Stimulated activated CD8-positive, alpha-beta memory T cell treated with anti-CD3 and anti-CD28 coated beads, Interleukin-4, amount 100 ng/mL, for 48 hours (primary cell): ENCODE measurements at regions not wholly inside any gene's neighbourhood (a gene's known extent, or its start where the extent isn't known, plus 50 kb on each side); places are given as distances from the start of the nearest gene placed in this dataset.
A peak's percentile ranks its signal among the peaks of the same experiment; 100 is the strongest.

Experiments used
- DNase-seq: peaks from one replicate; pipeline ENCODE4 v3.0.0-alpha.2; 2020

DNA sequence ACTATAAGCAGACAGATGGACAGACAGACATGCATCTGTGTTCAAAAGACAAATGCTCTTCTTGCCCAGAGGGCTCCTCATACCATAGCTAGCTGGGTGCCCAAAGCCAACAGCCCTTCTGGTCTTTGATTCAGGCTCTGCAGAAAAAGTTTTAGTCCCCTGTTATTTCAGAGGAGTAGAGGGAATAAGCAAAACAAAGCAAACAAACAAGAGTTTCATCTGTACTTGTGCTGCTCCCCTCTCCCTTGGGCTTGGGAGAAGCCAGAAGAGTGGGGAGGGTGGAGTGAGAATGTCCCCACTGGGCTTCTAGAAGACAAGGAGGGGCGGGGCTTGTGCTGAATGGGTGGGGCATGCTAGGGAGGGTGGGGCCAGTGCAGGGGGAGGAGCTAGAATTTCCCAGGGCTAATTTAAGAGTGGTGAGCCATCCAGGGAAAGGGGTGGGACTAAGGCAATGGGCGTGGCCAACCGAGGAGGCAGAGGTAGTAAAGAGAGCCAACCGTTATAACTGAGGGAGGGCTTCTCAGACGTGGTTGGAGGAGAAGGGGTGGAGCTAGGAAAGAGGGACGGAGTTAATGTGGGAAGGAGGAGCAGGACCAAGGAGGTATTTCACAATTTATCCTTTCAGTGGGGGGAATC lies 101.2 kb upstream of the MGMT start:
- peak; percentile 40 for DNase-seq

DNA sequence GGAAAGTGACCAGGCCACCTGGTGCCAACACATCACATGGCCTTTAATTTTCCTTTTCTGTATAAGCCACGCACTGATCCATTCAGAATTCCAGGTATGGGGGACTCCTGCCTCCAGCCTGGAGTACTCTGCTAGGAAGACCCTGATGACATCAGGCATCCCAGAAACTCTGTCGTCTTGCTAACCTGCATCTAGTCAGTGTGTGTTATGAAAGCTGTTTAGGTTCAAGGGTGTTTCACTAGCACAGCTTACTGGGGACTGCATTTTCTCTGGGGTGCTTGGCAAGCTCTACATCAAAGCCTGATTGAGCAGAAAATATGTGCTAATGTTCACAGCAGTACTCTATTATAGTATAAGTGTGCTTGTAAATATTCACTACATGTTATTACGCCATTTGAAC lies 100.6 kb upstream of the MGMT start:
- DNase-seq: no peak

DNA sequence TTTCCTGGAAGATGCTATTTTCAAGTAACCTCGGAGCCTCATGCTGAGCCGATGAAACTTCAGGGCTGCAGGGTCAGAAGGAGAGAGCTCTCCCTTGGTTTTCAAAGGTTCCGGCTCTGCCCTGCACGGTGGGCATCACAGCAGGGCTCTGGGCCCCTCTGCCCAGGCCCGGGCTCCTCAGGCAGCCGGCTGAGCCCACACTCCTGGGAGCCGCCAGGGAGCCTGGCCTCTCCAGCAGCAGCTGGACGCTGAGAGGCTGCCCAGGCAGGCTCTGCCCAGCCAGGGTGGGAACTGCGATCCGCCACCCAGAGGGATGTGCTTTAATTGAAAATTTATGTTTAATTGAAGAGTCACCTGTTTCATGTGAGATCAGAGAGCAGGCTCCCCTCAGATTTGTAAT lies 97.5 kb upstream of the MGMT start:
- DNase-seq: no peak

DNA sequence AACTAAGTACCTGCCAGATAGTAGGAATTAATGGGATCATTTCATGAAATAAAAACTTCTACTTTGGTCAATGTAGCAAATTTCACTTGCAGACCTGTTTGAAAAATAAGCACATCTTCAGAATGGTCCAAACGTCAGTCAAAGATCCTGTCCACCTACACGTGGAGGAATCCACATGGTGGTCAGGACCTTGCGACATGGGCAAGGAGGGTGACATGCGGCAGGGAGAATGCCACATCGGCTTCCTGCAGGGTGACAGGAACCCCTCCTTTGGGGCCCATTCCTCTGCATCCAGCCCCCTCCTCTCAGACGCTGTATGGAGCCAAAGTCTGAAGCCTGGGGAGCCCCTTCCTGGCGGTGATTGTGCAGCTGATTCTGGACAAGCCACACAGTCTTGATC lies 95.5 kb upstream of the MGMT start:
- no peak for DNase-seq

DNA sequence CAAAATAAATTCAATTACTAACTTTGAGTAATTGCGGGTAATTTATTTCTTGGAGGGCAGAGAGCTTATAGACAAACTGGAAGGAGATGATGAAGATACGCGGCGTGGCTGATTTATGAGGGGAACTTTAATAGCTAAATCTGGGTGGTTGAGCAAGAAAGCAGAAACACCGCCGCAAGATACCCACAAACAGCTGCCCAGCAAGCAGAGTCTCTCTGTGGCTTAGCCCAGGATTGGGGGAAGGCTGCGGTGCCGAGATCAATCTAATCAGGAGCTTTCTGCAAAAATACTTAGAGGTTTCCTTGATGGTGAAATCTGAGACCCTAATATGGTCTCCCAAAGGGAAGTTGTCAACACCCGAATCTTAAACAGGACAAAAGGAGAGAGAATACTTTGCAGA lies 94.9 kb upstream of the MGMT start:
- no peak for DNase-seq

DNA sequence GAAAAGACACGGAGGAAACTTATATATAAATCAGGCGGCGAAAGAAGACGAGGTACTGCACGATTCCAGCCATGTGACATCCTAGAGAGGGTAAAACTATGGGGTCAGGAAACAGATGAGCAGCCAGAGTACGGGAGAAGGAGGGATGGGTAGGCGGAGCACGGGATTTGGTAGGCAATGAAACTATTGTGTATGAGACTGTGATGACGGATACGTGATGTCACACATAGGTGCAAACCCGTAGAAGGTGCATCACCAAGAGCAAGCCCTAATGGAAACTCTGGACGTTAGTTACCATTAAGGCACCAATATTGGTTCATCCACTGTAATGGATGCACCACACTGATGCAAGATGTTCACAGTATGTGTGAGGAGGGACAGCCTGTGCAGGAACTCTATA lies 93.8 kb upstream of the MGMT start:
- no peak for DNase-seq

DNA sequence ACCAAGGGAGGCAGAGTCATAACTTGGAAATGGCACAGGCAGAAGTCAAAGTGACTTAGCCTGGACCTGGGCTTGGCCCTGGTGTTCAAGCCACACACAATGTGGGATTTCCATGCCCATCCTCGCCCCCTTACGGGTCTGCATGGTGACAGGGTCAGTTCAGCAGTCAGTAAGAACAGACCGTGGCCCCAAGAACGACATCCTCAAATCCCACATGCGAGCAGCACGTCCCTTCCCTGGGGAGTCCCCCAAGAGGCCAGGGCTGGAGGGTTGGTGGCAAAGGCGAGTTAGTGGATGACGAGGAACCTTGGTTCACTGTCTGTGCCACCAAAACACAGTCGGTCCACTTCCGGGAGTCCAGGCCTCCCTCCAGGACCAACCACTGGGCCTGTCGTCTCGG lies 93.3 kb upstream of the MGMT start:
- DNase-seq: no peak

DNA sequence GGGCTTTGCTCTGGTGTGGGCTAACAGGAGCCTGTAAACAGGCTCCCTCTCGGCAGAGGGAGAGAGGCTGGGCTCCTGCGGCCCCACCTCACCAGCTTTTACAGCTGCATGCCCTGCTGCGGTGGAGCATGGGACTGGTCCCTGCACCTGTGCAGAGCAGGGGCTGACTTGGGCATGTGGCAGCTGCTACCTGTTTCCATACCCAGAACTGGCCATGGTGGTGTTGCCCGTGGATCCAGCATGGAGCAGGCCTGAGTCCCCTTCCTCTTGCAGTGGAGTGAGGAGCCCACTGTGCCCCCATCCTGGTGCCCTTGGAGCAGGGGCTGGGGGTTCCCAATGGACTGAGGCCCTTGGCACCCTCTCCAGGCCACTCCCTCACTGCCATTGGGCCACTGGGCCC lies 91.9 kb upstream of the MGMT start:
- no peak for DNase-seq

DNA sequence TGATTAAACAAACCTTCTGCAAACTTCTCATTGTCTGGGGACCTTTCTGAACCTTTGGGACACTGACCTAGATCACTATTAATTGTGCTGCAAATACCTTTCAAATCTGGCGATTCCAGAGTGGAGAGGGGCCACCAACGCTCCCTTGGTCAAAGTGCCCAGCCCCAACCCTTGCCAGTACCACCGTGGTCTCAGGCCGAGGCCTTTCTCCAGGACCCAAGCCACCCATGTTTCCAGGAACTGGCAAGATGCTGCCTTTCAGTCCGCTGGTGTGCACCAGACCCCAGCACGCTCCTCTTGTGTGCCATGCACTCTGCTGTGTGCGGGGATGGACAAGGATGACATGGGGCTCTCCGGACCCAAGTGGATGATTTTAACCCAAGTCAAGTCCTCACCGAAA lies 91.1 kb upstream of the MGMT start:
- no peak for DNase-seq

DNA sequence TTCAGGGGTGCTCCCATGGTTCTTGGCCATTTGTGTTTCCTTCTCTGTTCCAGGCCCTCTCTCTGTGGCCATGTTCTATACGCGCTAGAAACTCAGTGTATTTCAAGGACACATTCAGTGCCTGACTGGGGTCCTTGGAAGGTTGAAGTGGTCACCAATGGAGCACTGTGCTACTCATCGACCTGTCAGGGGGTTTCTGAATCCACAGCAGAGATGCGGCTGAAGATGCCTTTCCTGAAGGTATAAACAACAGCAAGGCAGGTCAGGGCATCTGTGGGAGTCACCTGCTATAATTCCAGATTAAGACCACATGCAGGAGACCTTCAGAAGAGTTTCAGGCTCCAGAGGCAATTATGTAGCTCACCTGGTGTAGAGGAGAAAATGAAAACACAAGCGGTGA lies 86.8 kb upstream of the MGMT start:
- DNase-seq: no peak

DNA sequence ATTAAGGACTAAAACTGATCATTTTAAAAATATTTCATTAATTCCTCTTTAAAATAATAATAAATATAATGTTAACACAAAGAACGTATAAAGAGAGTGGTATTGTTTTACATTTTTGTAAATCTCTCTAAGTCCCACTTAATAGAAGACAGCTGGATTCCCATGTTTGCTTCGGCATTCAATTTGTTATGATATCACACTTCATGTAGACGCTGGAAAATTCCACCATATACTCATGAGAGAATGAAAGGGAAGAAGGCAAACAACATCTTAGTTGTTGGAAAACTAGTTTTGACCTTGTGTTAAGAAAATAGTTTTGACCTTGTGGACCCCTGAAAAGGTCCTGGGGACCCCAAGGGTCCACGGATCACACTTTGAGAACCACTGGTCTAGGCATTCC lies 85.3 kb upstream of the MGMT start:
- DNase-seq: no peak

DNA sequence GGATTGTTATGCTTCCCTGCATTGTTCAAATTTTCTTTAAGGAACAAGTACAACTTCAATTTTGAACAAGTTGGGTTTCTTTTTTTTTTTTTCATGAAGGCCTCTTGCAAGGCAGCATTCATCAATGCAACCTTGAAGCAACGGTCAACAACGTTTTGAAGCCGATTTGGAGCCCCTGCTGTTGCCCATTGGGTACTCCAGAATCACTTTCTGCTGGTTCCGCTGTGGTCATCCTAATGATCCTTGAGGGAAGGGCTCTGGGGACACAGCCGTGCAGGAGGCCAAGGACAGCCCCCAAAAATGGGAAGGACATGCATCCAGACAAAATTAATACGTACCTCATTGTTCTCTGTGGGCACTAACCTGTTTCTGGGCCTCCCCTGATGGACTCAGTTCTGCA lies 84.6 kb upstream of the MGMT start:
- DNase-seq: no peak

DNA sequence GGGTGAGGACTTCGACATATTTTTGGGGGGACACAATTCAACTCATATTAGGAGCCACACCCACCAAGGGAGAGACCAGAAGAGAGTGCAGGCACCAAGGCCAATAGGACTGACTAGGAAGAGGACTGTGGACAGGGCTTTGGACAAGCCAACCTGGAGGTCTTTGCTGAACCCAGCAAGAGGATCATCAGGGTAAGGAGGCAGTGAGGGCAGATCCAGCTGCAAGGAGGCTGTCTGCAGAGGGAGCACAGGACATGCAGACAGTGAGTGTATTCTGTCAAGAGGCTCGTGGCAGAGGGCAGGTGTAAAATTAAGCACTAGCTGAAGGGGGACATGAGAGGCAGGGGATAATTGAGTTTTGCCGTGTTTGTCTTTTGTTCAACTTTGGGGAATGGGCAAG lies 83.4 kb upstream of the MGMT start:
- DNase-seq: no peak

DNA sequence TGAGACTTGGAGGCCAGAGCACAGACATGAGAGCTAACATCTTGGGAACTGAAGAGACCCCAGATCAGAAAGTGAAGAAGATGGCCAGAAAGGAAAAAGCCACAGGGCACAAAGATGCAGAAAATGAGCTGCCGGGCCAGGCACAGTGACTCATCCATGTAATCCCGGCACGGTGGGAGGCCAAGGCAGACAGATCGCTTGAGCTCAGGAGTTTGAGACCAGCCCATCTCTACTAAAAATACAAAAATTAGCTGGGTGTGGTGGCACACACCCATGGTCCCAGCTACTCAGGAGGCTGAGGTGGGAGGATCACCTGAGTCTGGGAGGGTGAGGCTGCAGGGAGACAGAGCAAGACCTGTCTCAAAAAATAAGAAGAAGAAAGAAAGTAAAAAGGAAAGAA lies 81.4 kb upstream of the MGMT start:
- no peak for DNase-seq

DNA sequence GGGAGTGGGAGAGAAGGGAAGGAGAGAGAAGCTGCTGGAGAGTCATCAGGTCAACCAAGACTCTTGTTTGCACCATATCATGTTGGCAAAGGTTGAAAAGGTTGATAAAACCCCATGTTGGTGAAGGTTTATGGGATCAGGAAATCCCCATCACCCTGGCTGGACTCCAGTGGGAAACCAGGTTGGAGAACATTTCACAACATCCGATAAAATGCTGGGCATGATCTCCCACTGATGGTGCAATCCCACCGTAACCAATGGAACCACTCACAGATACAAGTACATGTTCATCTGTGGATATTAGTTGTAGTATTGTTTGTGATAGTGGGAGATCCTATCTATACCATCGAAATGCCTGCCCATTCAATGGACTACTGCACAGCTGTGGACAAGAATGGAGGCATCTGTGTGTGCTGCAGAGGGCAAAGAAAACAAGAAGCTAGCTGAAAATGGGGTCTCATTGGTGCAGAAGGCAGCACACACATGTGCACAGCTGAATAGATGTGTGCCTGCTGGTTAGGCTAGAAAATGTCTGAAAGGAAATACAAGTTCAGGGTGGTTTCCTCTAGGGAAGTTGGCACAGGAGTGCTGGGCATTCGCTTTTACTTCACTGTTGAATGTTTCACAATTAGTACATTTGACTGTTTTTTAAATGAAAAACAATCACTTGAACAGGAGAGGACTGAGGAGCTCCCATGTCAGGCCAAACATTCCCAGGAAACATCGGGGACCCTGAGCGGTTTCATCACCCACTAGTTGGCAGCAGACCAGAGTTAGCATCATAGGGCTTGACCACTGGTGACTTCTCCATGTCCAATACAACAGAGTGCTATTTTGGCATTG lies 80.4 kb upstream of the MGMT start:
- no peak for DNase-seq

DNA sequence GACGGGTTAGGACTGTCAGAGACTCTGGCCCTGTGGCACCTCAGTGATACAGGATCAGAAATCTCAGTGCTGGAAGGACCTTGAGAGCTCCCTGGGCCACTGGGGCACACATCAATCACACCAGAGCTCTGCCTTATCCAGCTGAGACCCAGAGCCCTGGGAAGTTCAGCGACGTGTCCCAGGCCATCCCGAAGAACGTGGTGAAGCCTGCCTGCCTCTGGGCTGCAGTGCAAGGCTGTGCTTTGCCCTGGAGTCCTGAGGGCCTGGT lies 79.8 kb upstream of the MGMT start:
- DNase-seq: no peak

DNA sequence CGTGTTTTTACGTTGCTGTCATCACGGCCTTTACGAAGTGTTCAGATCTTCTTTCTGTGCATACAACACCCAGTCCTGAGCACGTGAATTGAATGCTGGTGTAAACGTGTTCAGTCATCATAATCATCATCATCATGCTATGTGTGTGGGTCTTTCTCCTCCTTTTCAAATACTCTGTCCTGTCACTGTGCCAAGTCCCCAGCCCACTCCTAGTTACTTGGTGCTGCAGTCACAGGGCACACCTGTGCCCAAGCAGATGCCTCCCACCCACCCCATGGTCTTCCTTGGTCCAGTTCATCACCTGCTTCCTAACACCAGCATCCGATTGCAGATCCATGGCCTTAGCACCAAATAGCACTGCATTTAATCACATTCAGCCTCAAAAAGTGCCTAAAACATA lies 78.6 kb upstream of the MGMT start:
- no peak for DNase-seq

DNA sequence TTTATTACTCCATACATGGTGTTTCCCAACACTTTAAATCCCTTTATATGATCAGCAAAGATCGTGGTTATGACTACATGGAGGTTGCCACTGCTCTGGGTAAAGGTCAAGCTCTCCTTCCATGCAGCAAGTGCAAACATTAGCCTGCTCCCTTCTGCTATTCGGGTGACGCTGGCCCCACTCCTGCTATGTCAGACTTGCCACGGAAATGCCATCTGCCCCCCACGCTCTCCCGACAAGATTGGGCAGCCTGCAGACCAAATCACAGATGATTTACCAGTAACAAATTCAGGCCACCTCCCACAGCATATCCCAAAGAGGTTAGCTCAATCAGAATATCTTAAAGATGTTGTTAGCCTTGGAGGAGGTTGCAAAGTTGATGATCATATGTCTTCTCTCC lies 77.8 kb upstream of the MGMT start:
- no peak for DNase-seq

DNA sequence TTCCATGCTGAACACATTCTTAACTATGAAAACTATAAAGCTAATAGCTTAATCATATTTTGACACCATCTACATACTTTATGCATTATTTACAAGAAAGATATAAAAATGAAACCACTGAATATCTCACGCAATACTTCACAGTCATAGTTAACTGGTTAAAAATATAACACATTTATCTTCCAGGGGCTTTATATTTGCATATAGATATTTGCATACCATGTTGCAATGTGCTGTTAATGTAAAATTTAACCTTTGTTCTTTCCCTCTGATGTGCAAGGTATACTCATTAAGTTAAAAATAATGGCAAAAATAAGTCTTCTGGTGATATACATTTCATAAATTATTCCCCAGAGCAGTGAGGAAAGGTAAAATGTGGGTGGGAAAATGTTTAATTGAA lies 76.9 kb upstream of the MGMT start:
- no peak for DNase-seq

DNA sequence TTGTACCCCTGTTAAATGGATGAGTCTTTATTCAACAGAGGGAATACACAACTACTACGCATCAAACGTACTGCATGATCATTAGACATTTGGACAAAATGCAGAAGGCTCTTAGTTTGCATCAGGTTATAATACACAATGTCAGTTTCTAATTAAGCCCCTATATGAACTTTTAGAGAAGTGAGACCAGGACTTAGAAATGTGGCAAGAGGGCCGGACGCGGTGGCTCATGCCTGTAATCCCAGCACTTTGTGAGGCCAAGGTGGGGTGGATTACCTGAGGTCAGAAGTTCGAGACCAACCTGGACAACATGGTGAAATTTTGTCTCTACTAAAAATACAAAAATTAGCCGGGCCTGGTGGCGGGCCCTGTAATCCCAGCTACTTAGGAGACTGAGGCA lies 76.3 kb upstream of the MGMT start:
- DNase-seq: no peak

DNA sequence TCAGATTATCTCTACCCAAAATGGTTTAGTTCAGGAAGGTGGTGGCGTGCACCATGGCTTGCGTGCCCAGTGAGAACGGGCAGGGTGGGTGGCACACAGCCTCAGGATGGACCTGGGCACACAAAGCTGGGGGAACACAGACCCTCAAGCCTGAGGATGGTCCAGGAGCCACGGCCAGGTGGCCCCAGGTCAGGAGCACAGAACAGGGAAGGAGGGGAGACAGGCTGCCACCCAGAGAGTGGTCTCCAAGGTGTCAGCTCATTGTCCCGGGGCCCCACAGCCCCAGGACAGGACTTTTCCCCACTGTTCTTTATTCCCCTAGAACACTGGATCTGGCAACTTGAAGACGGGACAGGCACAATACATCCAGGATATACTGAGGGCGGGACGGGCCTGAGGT lies 75.6 kb upstream of the MGMT start:
- DNase-seq: no peak

DNA sequence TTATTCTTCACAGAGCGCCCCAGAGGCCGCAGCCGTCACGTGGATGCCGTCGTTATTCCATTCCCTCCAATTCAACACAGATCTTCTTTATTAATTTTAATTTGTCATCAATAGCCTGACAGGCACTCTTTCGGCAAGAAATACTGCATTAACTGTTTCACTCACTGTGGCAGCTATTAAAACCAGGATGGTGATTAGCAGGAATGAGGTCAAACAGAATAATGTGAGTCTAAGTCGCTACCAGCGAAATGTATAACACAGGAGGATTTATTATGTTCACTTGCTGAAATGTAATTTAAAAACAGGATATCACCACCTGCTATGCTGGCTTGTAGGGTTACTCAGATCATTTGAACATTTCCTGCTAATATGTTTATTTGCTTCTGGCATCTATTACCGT lies 74.2 kb upstream of the MGMT start:
- no peak for DNase-seq

DNA sequence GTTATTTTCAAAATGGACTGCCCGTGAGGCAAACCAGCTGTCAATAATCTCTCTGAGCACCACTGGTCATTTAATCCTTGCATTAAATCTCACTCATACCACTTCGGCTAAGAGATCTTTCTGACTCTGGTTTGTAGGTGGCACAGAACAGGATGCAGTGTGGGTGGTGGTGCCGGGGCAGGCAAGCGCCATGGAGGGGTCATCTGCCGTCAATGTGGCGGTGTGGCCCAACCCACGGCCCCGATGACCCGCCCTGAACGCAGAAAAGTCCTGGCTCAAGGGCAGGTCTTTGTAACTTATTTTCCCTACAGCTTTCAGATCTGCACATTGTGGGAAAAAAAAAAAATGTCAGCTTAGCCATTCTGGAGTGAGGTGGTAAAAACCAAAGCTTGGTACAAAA lies 73.2 kb upstream of the MGMT start:
- DNase-seq: no peak

DNA sequence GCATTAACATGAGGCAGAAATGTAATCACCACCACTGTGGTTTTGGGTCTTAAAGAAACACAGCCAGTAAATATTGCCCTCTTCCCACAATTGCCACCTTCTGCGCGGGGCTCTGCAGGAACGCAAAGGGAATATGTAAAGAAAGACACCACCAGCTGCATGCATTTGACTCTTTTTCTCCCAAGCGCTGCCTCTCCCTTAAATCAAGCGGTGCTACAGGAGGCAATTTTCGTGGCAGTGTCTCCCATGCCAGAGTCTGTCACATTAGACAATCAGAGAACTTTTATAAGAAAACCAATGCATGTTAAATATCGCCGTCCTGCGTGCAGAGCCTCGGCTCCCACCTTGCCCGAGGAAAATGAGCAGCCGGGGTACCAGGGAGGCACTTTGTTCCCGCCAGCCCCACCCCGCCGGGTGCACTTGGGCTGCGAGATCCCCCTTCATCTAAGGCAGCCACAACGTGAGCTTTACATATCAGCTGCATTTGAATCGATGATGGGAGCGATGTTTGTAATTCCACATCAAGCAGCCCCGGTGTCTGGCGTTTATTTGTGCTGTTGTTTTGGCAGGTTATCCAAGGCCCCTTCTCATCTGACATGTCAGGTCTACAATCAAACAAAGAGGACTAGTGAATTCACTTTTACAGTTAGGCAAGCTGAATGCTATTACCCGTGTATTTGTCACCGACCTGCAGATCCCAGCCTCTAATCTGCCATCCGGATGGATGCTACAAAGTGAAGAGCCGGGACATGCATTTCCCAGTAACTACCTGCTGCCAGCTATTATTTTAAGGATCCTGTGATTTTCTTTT lies 72.3 kb upstream of the MGMT start:
- no peak for DNase-seq
